HG03457 (cell line): ENCODE measurements at regions not wholly inside any gene's neighbourhood (a gene's known extent, or its start where the extent isn't known, plus 50 kb on each side); places are given as distances from the start of the nearest gene placed in this dataset.

Experiments used
- ATAC-seq: cut with Tn5 transposase; IDR thresholded peaks from one replicate; pipeline ENCODE4 v1.9.1; 2021; ENCODE audit warnings: moderate number of reproducible peaks; ENCODE audit not compliant: unreplicated experiment

- ATAC-seq: no peak
Observed at GRCh38 chr15:47411733-47412132, 305.6 kb upstream of the SEMA6D start.

- ATAC-seq: no peak
Observed at GRCh38 chr15:47412136-47412535, 305.2 kb upstream of the SEMA6D start.

DNA sequence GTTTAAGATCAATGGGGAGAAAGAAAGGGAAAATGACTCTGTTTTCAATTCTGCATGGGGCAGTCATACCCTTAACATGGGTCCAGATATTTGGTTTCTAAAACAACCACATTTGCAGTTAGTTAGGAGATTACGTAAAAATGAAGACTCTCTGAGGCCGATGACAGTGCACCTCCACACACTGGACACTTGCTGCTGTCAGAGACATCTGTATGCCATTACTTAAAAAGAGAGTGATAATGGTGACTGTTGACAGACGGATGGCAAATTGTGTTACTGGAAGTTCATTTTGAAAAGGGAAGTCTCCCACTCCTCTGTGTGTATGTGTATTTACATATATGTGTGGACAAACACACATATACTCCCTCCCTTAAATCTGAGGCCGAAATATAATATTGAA, 304.5 kb upstream of the SEMA6D start:
- no peak for ATAC-seq

DNA sequence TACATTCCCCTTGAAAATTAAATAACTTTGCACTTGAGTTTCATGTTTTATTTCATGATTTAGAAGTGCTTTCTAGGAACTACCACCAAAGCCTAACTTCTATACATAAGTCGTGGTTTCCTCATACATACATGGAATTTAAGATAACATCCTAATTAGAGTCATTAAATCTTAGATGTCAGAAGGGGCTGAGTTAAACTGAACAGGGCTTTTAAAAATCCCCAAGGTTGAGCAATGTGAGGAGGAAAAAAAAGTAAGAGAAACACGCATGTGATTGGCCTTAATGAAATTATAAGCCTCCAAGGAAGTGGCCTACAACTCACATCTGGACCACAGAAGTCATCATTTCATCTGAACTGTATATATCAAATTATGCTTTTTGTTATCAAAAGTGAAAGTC, 303.1 kb upstream of the SEMA6D start:
- ATAC-seq: no peak

DNA sequence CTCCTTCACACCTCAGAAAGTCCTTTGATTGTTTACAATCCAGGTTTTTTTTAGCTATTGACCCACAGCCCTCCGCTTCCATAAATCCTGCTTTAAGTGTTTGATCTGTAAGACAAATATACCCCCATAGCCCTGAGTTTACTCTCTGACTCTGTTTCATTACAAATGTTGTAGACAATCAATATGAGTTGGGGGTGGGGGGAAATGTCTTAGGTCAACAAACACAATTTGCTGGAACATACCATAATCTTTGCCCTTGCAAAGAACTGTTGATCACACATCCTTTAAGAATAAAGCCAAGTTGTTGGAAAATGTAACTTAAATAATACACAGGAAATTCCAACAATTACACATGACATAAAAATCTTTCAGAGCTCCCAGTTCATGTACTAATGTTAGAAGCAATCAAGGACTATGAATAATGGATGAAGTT, 301.8 kb upstream of the SEMA6D start:
- no peak for ATAC-seq

GRCh38 chr15:47422881-47423665, 294.2 kb upstream of the SEMA6D start:
- no peak for ATAC-seq

- no peak for ATAC-seq
Observed at GRCh38 chr15:47427463-47427862, 289.8 kb upstream of the SEMA6D start.

DNA sequence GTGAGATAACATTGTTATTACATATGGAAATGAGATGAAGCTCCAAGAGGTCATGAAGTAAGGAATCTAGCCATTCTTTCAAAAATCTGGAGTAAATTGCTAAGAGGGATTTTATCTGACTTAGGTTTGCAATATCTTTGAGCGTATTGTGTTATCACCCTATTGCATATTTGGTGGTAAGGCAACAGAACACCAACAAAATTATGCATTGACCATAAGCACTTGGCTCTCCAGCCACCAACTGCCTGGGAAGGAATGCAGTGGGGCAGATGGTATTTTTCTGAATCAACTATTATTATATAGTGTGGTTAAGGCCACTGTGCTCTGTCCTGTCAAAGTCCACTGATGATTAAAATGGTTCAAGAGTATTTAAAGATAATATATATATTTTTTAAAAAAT, 287.9 kb upstream of the SEMA6D start:
- no peak for ATAC-seq

DNA sequence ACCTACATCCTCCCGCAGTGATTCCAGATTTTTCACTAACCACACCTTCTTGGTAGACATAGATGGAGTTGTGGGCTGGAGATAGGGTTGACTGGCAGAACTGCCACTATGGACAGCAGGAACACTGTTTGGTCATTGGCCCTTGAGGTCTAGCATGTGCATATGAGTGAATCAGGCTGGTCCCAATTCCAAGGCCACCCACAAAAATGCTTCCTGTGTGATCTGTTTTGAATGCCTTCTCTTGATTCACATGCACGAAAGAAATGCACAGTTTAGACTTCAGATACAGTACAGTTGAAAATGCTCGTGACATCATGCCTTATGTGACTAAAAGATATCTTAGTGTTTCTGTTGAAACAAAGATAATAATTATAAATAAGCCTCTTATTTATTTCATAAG, 285.8 kb upstream of the SEMA6D start:
- ATAC-seq: no peak

- no peak for ATAC-seq
Observed at GRCh38 chr15:47432826-47433225, 284.5 kb upstream of the SEMA6D start.

- no peak for ATAC-seq
Observed at GRCh38 chr15:47434596-47434995, 282.7 kb upstream of the SEMA6D start.

- ATAC-seq: no peak
Observed at GRCh38 chr15:47437491-47437890, 279.8 kb upstream of the SEMA6D start.

DNA sequence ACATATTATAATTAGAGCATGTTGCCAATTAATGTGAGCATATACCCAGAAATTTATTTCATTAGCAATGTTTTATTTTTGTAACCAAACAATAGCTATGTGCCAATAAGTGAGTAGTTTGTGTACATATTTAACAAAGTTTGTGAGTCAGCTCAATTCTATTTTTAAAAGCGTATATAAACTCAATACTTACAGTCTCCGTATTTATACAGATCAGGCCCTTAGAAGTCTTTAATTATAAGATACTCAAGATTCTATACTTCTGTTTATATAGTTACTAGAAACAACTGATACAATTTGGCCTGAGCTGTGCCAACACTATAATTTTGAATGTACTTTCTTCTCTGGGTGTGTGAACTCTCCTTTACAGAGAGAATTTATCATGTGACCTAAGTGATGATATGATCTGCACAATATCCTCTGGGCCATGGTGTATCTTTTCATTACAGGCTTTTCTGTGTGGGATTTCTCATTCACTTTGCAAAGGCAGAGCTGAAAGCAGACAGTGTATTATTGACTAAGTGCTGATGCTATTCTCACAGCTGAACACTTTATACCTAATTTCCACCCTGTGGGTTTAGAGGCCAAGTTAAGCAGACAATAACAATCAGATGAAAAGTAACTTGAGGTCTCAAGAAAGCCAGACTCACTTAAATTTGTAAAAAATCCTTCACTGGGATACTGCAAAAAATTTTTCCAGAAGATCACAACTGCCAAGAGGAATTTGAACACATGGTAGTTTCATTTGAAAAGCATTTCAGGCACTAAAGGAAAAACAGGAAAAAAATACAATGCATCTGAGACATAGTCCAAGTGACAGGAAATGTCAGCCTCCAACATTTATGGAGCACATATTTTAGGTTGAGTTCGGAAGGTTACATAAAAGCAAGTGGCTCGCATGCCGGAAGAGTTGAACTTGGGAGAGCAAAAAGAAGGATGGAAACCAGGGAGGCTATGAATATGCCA, 277.9 kb upstream of the SEMA6D start:
- no peak for ATAC-seq

DNA sequence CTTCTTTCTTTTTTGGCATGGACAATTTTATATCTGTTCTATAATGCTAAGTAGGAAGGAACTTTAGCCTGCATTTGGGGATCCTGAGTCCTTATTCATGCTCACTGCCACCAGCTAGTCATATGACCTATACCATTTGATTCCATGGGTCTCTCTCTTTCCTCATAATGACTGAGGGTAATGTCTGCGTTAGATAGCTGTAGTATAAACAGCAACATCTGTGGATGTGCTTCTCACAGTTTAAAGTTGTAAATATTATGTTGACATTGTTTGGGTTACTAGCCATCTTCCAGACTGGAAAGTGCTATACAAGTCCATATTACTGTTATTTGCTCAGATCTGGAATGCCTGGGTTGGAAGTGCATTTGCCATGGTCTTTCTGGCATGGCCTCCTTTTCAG, 274.9 kb upstream of the SEMA6D start:
- ATAC-seq: no peak

GRCh38 chr15:47443839-47444238, 273.5 kb upstream of the SEMA6D start:
- ATAC-seq: no peak

- ATAC-seq: no peak
Observed at GRCh38 chr15:47445723-47446392, 271.4 kb upstream of the SEMA6D start.

- no peak for ATAC-seq
Observed at GRCh38 chr15:47460795-47461573, 256.3 kb upstream of the SEMA6D start.

DNA sequence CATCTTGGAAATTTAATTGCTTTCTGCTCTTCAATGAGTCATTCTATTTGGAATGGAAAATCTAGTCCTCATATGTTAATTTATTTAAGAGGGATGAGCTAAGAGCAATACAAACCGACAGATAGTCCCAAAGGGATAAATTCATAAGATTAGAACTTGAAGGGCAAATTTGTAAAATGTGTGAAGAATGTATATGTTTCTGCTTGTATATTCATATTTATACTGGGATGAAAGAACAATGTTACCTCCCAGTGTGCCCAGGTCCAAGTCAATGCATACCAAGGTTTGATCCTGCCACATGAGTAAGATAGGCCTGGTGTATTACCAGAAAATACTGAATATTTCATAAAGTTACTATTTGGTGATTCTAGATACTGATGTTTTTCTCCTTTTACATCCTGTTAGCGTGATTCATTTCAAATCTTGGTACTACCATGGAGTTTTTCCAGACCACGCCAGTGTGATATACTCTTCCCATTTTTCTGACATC, 255.6 kb upstream of the SEMA6D start:
- ATAC-seq: no peak

DNA sequence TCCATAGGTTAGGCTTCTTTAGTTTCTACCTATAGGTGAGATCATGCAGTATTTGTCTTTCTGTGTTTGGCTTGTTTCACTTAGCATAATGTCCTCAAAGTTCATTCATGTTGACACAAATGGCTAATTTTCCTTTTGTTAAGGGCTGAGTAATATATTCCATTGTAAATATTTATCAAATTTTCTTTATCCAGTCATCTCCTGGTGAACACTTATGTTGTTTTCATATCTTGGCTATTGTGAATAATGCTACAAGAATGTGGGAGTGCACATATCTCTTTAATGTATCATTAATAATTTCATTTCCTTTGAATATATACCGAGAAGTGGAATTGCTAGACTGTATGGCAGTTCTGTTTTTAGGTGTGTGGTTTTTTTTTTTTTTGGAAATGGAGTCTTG, 250.9 kb upstream of the SEMA6D start:
- ATAC-seq: no peak

GRCh38 chr15:47470983-47471382, 246.3 kb upstream of the SEMA6D start:
- no peak for ATAC-seq
